ENCODE measurements at regions not wholly inside any gene's neighbourhood (a gene's known extent, or its start where the extent isn't known, plus 50 kb on each side); places are given as distances from the start of the nearest gene placed in this dataset.

DNA sequence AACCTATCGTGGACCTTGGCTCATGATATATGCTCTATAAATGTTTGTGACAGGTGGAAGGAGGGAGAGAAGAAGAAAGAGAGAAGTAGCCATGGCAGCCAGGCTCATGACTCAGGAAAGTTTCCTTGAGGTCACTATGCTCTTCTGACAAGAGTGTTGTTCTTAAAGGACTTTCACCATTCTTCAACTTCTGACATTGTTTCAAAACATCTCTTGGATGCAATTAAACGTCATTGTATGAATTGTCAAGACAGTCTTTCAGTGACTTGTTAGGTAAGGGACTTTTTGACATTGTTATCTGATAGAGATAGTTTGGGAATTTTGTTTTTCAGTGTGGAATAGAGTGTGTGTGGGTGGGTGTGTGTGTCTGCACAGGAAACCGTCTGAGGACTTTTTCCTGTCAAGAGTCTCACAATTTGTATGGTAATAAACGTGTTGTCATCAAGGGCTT, 617.0 kb downstream of the MID1IP1 start:
- intact Hi-C loops (cut with DNase I) = no loop called here
- no peaks in the 10 kb centered on the region for H3K9me3 ChIP-seq
- H3K4me1 ChIP-seq = peaks cover 0 to 7% (median 4%) of the 10 kb centered on the region in 4 donors
- H3K4me3 ChIP-seq = no peak overlapping the region
- WGBS, 2 donors = 46 to 60% methylated on average over 4 of the region's 4 CpGs
- H3K27ac ChIP-seq = no peak overlapping the region
- no peak for DNase-seq
- H3K36me3 ChIP-seq = no peaks in the 10 kb centered on the region
- TF ChIP-seq EP300 (IDR thresholded peaks at IDR 0.05) = no peak
- TF ChIP-seq POLR2A (IDR thresholded peaks at IDR 0.05) = no peak
- TF ChIP-seq POLR2AphosphoS5 (IDR thresholded peaks at IDR 0.05) = no peak
- TF ChIP-seq CTCF (IDR thresholded peaks at IDR 0.05) = no peak
- no peaks in the 10 kb centered on the region for H3K27me3 ChIP-seq

DNA sequence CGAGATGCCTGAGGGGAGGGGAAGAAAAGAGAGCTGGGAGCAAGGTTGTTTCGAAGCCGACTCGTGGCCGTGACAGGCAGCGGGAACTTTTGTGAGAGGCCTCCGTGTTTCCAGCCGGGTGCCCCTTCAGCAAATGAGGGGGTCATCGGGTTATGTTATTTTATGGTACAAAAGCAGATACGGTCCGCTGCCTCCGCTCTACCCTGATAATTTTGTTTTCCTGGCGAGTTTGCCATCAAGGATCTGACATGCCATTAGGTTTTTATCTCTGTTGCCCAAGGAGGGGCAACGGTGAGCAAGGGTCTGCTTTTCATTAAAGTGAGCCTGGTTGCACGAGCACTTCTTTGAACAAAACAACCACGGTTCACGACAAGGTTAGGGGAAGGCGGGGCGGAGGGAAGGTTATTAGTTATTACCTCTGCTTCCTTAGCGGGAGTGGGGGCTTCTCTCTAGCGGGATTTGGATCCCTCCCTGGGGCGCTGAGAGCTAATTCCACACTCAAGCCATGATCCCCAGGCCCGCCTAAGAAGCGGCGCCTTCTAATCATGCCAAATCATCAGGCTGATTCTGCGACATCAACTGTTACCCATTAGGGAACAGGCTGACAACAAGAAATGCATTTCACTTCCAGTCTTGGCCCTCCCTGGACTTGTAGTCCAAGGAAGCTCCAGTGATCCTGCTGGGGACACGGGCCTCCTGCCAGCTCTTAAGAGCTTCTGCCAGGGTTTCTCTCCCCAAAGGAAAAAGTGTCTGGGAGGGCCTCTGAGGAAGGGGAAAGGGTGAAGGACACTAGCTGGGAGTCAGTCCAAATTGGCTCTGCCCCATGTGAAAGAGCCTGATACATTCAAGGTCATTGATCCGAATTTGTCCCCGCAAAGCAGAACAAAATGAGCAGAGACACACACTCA, 617.7 kb downstream of the MID1IP1 start:
- H3K9me3 ChIP-seq = no peaks in the 10 kb centered on the region
- no peak for TF ChIP-seq CTCF (IDR thresholded peaks at IDR 0.05)
- no peak for TF ChIP-seq POLR2AphosphoS5 (IDR thresholded peaks at IDR 0.05)
- TF ChIP-seq POLR2A (IDR thresholded peaks at IDR 0.05) = no peak
- no peak for TF ChIP-seq EP300 (IDR thresholded peaks at IDR 0.05)
- H3K4me1 ChIP-seq = peaks cover 0 to 7% (median 4%) of the 10 kb centered on the region in 4 donors
- H3K36me3 ChIP-seq = no peaks in the 10 kb centered on the region
- WGBS, 2 donors = 78 to 88% methylated on average over 29 of the region's 29 CpGs
- intact Hi-C loops (cut with DNase I) = no loop called here
- no peak overlapping the region for H3K27ac ChIP-seq
- H3K27me3 ChIP-seq = no peaks in the 10 kb centered on the region
- no peak for DNase-seq
- no peak overlapping the region for H3K4me3 ChIP-seq

- Histone ChIP-seq H3K4me1 (peaks cover 0 to 7% (median 4%) of the 10 kb centered on the region in 4 donors), H3K36me3 (no peaks in the 10 kb centered on the region), H3K4me3 (no peak overlapping the region), H3K9me3 (no peaks in the 10 kb centered on the region), H3K27ac (no peak overlapping the region), H3K27me3 (no peaks in the 10 kb centered on the region)
- intact Hi-C loops (cut with DNase I) = no loop called here
- WGBS, 2 donors = 77 to 91% methylated on average over 3 of the region's 3 CpGs
- DNase-seq = no peak
- TF ChIP-seq EP300 (IDR thresholded peaks at IDR 0.05) (no peak), POLR2A (IDR thresholded peaks at IDR 0.05) (no peak), CTCF (IDR thresholded peaks at IDR 0.05) (no peak), POLR2AphosphoS5 (IDR thresholded peaks at IDR 0.05) (no peak)
These were observed 619.7 kb downstream of the MID1IP1 start for GRCh38 chrX:39421006-39421405.

- no peak overlapping the region for H3K27ac ChIP-seq
- TF ChIP-seq CTCF (IDR thresholded peaks at IDR 0.05) = no peak
- no peak for TF ChIP-seq POLR2A (IDR thresholded peaks at IDR 0.05)
- TF ChIP-seq POLR2AphosphoS5 (IDR thresholded peaks at IDR 0.05) = no peak
- TF ChIP-seq EP300 (IDR thresholded peaks at IDR 0.05) = no peak
- H3K9me3 ChIP-seq = no peaks in the 10 kb centered on the region
- intact Hi-C loops (cut with DNase I) = no loop called here
- peaks cover 0 to 7% (median 0%) of the 10 kb centered on the region in 4 donors for H3K4me1 ChIP-seq
- no peaks in the 10 kb centered on the region for H3K36me3 ChIP-seq
- 89 to 97% methylated on average over 2 of the region's 2 CpGs for WGBS, 2 donors
- H3K27me3 ChIP-seq = no peaks in the 10 kb centered on the region
- no peak for DNase-seq
- H3K4me3 ChIP-seq = no peak overlapping the region
These were observed 624.0 kb downstream of the MID1IP1 start for GRCh38 chrX:39425124-39425806.
